ENCODE measurements at regions not wholly inside any gene's neighbourhood (a gene's known extent, or its start where the extent isn't known, plus 50 kb on each side); places are given as distances from the start of the nearest gene placed in this dataset.

DNA sequence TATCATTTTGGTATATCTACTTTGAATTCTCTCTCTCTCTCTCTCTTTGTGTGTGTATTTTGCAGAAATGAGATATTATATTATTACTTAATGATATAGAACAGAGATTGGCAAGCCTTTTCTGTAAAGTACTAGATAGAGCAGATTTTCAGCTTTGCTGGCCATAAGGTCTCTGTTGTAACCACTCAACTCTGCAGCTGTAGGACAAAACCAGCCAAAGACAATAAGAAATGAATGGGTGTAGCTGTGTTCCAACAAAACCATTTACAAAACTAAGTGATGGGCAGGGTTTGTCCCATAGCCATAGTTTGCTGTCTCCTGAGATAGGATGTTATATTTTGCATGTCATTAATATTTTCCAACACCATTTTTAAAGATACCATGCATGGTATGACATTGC lies 91.2 kb upstream of the TSHZ2 start:
- TF ChIP-seq CTCF (conservative IDR thresholded peaks at IDR 0.05; ENCODE audit: low read depth, low read length) (no peak), EZH2 (IDR thresholded peaks at IDR 0.05; ENCODE audit: borderline replicate concordance, low read depth, low read length, poor library complexity, severe bottlenecking) (no peak)
